ENCODE measurements at regions not wholly inside any gene's neighbourhood (a gene's known extent, or its start where the extent isn't known, plus 50 kb on each side); places are given as distances from the start of the nearest gene placed in this dataset.

- Mint-ChIP-seq H3K4me1 (no peaks in the 10 kb centered on the region), H3K36me3 (no peaks in the 10 kb centered on the region), H3K27me3 (peaks cover 11 to 21% (median 15%) of the 10 kb centered on the region in 5 donors), H3K4me3 (no peak overlapping the region), H3K9me3 (peaks cover 0 to 3% (median 0%) of the 10 kb centered on the region in 9 donors), H3K27ac (no peak overlapping the region)
- DNase-seq: no peak
- no peak for ATAC-seq
- POLR2A ChIA-PET: no interaction called here
Observed at GRCh38 chr21:14321042-14321441, 61.9 kb downstream of the HSPA13 start.

GRCh38 chr21:14319805-14320204 lies 63.1 kb downstream of the HSPA13 start:
- Mint-ChIP-seq H3K9me3 (peaks cover 0 to 3% (median 0%) of the 10 kb centered on the region in 9 donors), H3K27me3 (peaks cover 4 to 12% (median 10%) of the 10 kb centered on the region in 5 donors), H3K4me3 (no peak overlapping the region), H3K27ac (no peak overlapping the region), H3K36me3 (no peaks in the 10 kb centered on the region), H3K4me1 (no peaks in the 10 kb centered on the region)
- POLR2A ChIA-PET: no interaction called here
- ATAC-seq: no peak
- DNase-seq: no peak

GRCh38 chr21:14318578-14318977 lies 64.4 kb downstream of the HSPA13 start:
- no peak for ATAC-seq
- Mint-ChIP-seq H3K36me3 (no peaks in the 10 kb centered on the region), H3K4me1 (no peaks in the 10 kb centered on the region), H3K9me3 (no peaks in the 10 kb centered on the region), H3K4me3 (no peak overlapping the region), H3K27ac (no peak overlapping the region), H3K27me3 (peaks cover 0 to 6% (median 3%) of the 10 kb centered on the region in 5 donors)
- POLR2A ChIA-PET: no interaction called here
- DNase-seq: no peak

GRCh38 chr21:14317507-14317906 lies 65.4 kb downstream of the HSPA13 start:
- DNase-seq (no peak), ATAC-seq (no peak)
- Mint-ChIP-seq H3K27ac (no peak overlapping the region), H3K27me3 (peaks cover 0 to 6% (median 3%) of the 10 kb centered on the region in 5 donors), H3K36me3 (no peaks in the 10 kb centered on the region), H3K4me3 (no peak overlapping the region), H3K4me1 (no peaks in the 10 kb centered on the region), H3K9me3 (no peaks in the 10 kb centered on the region)
- POLR2A ChIA-PET: no interaction called here

- H3K9me3 Mint-ChIP-seq: no peaks in the 10 kb centered on the region
- POLR2A ChIA-PET: no interaction called here
- no peak overlapping the region for H3K27ac Mint-ChIP-seq
- peaks cover 0 to 3% (median 0%) of the 10 kb centered on the region in 5 donors for H3K27me3 Mint-ChIP-seq
- no peak overlapping the region for H3K4me3 Mint-ChIP-seq
- H3K36me3 Mint-ChIP-seq: no peaks in the 10 kb centered on the region
- no peak for ATAC-seq
- DNase-seq: no peak
- no peaks in the 10 kb centered on the region for H3K4me1 Mint-ChIP-seq
Observed at GRCh38 chr21:14313300-14313699, 69.6 kb downstream of the HSPA13 start.

GRCh38 chr21:14312871-14313270 lies 70.1 kb downstream of the HSPA13 start:
- DNase-seq (no peak), ATAC-seq (no peak)
- Mint-ChIP-seq H3K4me1 (no peaks in the 10 kb centered on the region), H3K27me3 (peaks cover 0 to 3% (median 0%) of the 10 kb centered on the region in 5 donors), H3K4me3 (no peak overlapping the region), H3K36me3 (no peaks in the 10 kb centered on the region), H3K9me3 (no peaks in the 10 kb centered on the region), H3K27ac (no peak overlapping the region)
- POLR2A ChIA-PET: no interaction called here

GRCh38 chr21:14308234-14308633 lies 74.7 kb downstream of the HSPA13 start:
- ATAC-seq (no peak), DNase-seq (no peak)
- Mint-ChIP-seq H3K27me3 (peaks cover 0 to 9% (median 0%) of the 10 kb centered on the region in 5 donors), H3K9me3 (no peaks in the 10 kb centered on the region), H3K27ac (peak overlapping the region in 1 of 10 donors; percentile 25), H3K4me3 (no peak overlapping the region), H3K36me3 (no peaks in the 10 kb centered on the region), H3K4me1 (no peaks in the 10 kb centered on the region)
- POLR2A ChIA-PET: no interaction called here

GRCh38 chr21:14306126-14306907 lies 76.6 kb downstream of the HSPA13 start:
- Mint-ChIP-seq H3K4me3 (no peak overlapping the region), H3K27me3 (peaks cover 0 to 9% (median 0%) of the 10 kb centered on the region in 5 donors), H3K27ac (no peak overlapping the region), H3K9me3 (no peaks in the 10 kb centered on the region), H3K36me3 (no peaks in the 10 kb centered on the region), H3K4me1 (no peaks in the 10 kb centered on the region)
- ATAC-seq (no peak), DNase-seq (peak in 1 of 10 donors; percentile 2)
- POLR2A ChIA-PET: no interaction called here

GRCh38 chr21:14303731-14304488 lies 79.0 kb downstream of the HSPA13 start:
- no peaks in the 10 kb centered on the region for H3K4me1 Mint-ChIP-seq
- no peak for DNase-seq
- H3K36me3 Mint-ChIP-seq: no peaks in the 10 kb centered on the region
- no peaks in the 10 kb centered on the region for H3K9me3 Mint-ChIP-seq
- POLR2A ChIA-PET: no interaction called here
- no peak overlapping the region for H3K4me3 Mint-ChIP-seq
- peaks cover 0 to 6% (median 0%) of the 10 kb centered on the region in 5 donors for H3K27me3 Mint-ChIP-seq
- ATAC-seq: no peak
- peak overlapping the region in 1 of 10 donors; percentile 81 for H3K27ac Mint-ChIP-seq

- DNase-seq: no peak
- H3K36me3 Mint-ChIP-seq: no peaks in the 10 kb centered on the region
- no peak overlapping the region for H3K4me3 Mint-ChIP-seq
- POLR2A ChIA-PET: no interaction called here
- H3K4me1 Mint-ChIP-seq: no peaks in the 10 kb centered on the region
- H3K9me3 Mint-ChIP-seq: no peaks in the 10 kb centered on the region
- H3K27me3 Mint-ChIP-seq: peaks cover 0 to 9% (median 2%) of the 10 kb centered on the region in 5 donors
- ATAC-seq: no peak
- H3K27ac Mint-ChIP-seq: no peak overlapping the region
Observed at GRCh38 chr21:14300074-14300473, 82.9 kb downstream of the HSPA13 start.

- Mint-ChIP-seq H3K4me1 (no peaks in the 10 kb centered on the region), H3K27me3 (peaks cover 0 to 9% (median 1%) of the 10 kb centered on the region in 5 donors), H3K9me3 (no peaks in the 10 kb centered on the region), H3K36me3 (no peaks in the 10 kb centered on the region), H3K27ac (no peak overlapping the region), H3K4me3 (no peak overlapping the region)
- DNase-seq (no peak), ATAC-seq (no peak)
- POLR2A ChIA-PET: no interaction called here
Observed at GRCh38 chr21:14290576-14290975, 74.6 kb downstream of the RBM11 start.

GRCh38 chr21:14288922-14289321 lies 73.0 kb downstream of the RBM11 start:
- Mint-ChIP-seq H3K36me3 (no peaks in the 10 kb centered on the region), H3K4me1 (no peaks in the 10 kb centered on the region), H3K4me3 (no peak overlapping the region), H3K27me3 (no peaks in the 10 kb centered on the region), H3K9me3 (no peaks in the 10 kb centered on the region), H3K27ac (no peak overlapping the region)
- ATAC-seq (no peak), DNase-seq (no peak)
- POLR2A ChIA-PET: no interaction called here

GRCh38 chr21:14285147-14285761 lies 69.3 kb downstream of the RBM11 start:
- peaks cover 0 to 8% (median 3%) of the 10 kb centered on the region in 4 donors for H3K4me1 Mint-ChIP-seq
- no peaks in the 10 kb centered on the region for H3K36me3 Mint-ChIP-seq
- POLR2A ChIA-PET: no interaction called here
- ATAC-seq (no peak), DNase-seq (no peak)
- no peaks in the 10 kb centered on the region for H3K9me3 Mint-ChIP-seq
- no peak overlapping the region for H3K4me3 Mint-ChIP-seq
- H3K27me3 Mint-ChIP-seq: peaks cover 3 to 21% (median 5%) of the 10 kb centered on the region in 5 donors
- H3K27ac Mint-ChIP-seq: no peak overlapping the region

All from naive thymus-derived CD8-positive, alpha-beta T cell (primary cell).